ENCODE measurements at regions not wholly inside any gene's neighbourhood (a gene's known extent, or its start where the extent isn't known, plus 50 kb on each side); places are given as distances from the start of the nearest gene placed in this dataset.

GRCh38 chr9:38272710-38273109 lies 119.8 kb upstream of the ALDH1B1 start:
- TF ChIP-seq CTCF (IDR thresholded peaks at IDR 0.05) (no peak), POLR2A (IDR thresholded peaks at IDR 0.05) (no peak)
- Histone ChIP-seq H3K27ac (no peak overlapping the region), H3K4me1 (no peaks in the 10 kb centered on the region), H3K36me3 (no peaks in the 10 kb centered on the region), H3K27me3 (no peaks in the 10 kb centered on the region), H3K9me3 (no peaks in the 10 kb centered on the region), H3K4me3 (no peak overlapping the region)
- 57% methylated on average over 1 of the region's 1 CpG for WGBS (ENCODE audit: insufficient coverage, low coverage, low lambda C conversion rate, missing lambda C conversion rate)
- intact Hi-C loops (cut with DNase I) = no loop called here
- ATAC-seq (no peak), DNase-seq (peak in 1 of 3 donors; percentile 26)

GRCh38 chr9:38271666-38272241 lies 120.7 kb upstream of the ALDH1B1 start:
- no peaks in the 10 kb centered on the region for H3K27me3 ChIP-seq
- no peak for DNase-seq
- H3K4me3 ChIP-seq = no peak overlapping the region
- intact Hi-C loops (cut with DNase I) = no loop called here
- no peak for TF ChIP-seq POLR2A (IDR thresholded peaks at IDR 0.05)
- TF ChIP-seq CTCF (IDR thresholded peaks at IDR 0.05) = no peak
- H3K27ac ChIP-seq = no peak overlapping the region
- no peaks in the 10 kb centered on the region for H3K4me1 ChIP-seq
- WGBS (ENCODE audit: insufficient coverage, low coverage, low lambda C conversion rate, missing lambda C conversion rate) = 14% methylated on average over 1 of the region's 3 CpGs
- no peaks in the 10 kb centered on the region for H3K9me3 ChIP-seq
- ATAC-seq = no peak
- H3K36me3 ChIP-seq = no peaks in the 10 kb centered on the region

GRCh38 chr9:38269775-38270174 lies 122.7 kb upstream of the ALDH1B1 start:
- ATAC-seq (no peak), DNase-seq (no peak)
- H3K36me3 ChIP-seq = no peaks in the 10 kb centered on the region
- H3K4me3 ChIP-seq = no peak overlapping the region
- H3K4me1 ChIP-seq = no peaks in the 10 kb centered on the region
- intact Hi-C loops (cut with DNase I) = no loop called here
- no peaks in the 10 kb centered on the region for H3K9me3 ChIP-seq
- H3K27me3 ChIP-seq = no peaks in the 10 kb centered on the region
- TF ChIP-seq POLR2A (IDR thresholded peaks at IDR 0.05) (no peak), CTCF (IDR thresholded peaks at IDR 0.05) (no peak)
- WGBS (ENCODE audit: insufficient coverage, low coverage, low lambda C conversion rate, missing lambda C conversion rate) = 67% methylated on average over 4 of the region's 4 CpGs
- no peak overlapping the region for H3K27ac ChIP-seq

GRCh38 chr9:38263532-38263931 lies 129.0 kb upstream of the ALDH1B1 start:
- Histone ChIP-seq H3K36me3 (no peaks in the 10 kb centered on the region), H3K9me3 (no peaks in the 10 kb centered on the region), H3K4me1 (no peaks in the 10 kb centered on the region), H3K27me3 (no peaks in the 10 kb centered on the region), H3K27ac (no peak overlapping the region), H3K4me3 (no peak overlapping the region)
- no peak for TF ChIP-seq POLR2A (IDR thresholded peaks at IDR 0.05)
- TF ChIP-seq CTCF (IDR thresholded peaks at IDR 0.05) = peak in 3 of 4 donors; percentile 12 to 31 (median 19)
- WGBS (ENCODE audit: insufficient coverage, low coverage, low lambda C conversion rate, missing lambda C conversion rate) = 23% methylated on average over 1 of the region's 1 CpG
- intact Hi-C loops (cut with DNase I) = no loop called here
- peak in 1 of 4 donors; percentile 75 for ATAC-seq
- no peak for DNase-seq

Data from right lobe of liver (tissue), 6 donors.